Endodermal cell (in vitro differentiated cells): ENCODE measurements at regions not wholly inside any gene's neighbourhood (a gene's known extent, or its start where the extent isn't known, plus 50 kb on each side); places are given as distances from the start of the nearest gene placed in this dataset.

Experiments used
- DNase-seq: peaks from one replicate; pipeline ENCODE4 v3.0.0-alpha.2; 2017
- H3K27ac ChIP-seq: 2 replicates; pipeline ENCODE4 v1.5.1; 2013; ENCODE audit warnings: mild to moderate bottlenecking, low read depth, low read length, moderate library complexity
- H3K27me3 ChIP-seq: 2 replicates; pipeline ENCODE4 v1.6.1; 2013; ENCODE audit warnings: mild to moderate bottlenecking, low read length, moderate library complexity; ENCODE audit not compliant: insufficient read depth, control insufficient read depth, poor library complexity, severe bottlenecking
- H3K36me3 ChIP-seq: 2 replicates; pipeline ENCODE4 v1.7.0; 2013; ENCODE audit warnings: mild to moderate bottlenecking, low read length, moderate library complexity; ENCODE audit not compliant: control insufficient read depth, insufficient read depth
- H3K4me1 ChIP-seq: one replicate; pipeline ENCODE4 v1.7.0; 2013; ENCODE audit warnings: low read length; ENCODE audit not compliant: control insufficient read depth, insufficient read depth
- H3K4me3 ChIP-seq: 2 replicates; pipeline ENCODE4 v1.5.1; 2013; ENCODE audit warnings: mild to moderate bottlenecking, low read length, moderate library complexity
- H3K9ac ChIP-seq: 2 replicates; pipeline ENCODE4 v1.6.1; 2013; ENCODE audit warnings: mild to moderate bottlenecking, low read length, moderate library complexity; ENCODE audit not compliant: poor library complexity, severe bottlenecking; ENCODE audit errors: extremely low read depth
- H3K9me3 ChIP-seq: 2 replicates; pipeline ENCODE4 v1.6.1; 2013; ENCODE audit warnings: mild to moderate bottlenecking, low read length, moderate library complexity; ENCODE audit not compliant: control insufficient read depth
- H3K27ac Mint-ChIP-seq: 2 replicates; pipeline ENCODE4 v1.8.0; 2020; ENCODE audit warnings: mixed read lengths
- H3K27me3 Mint-ChIP-seq: 2 replicates; pipeline ENCODE4 v1.8.0; 2021; ENCODE audit warnings: mild to moderate bottlenecking, mixed read lengths; ENCODE audit not compliant: insufficient read depth
- H3K36me3 Mint-ChIP-seq: 2 replicates; pipeline ENCODE4 v1.8.0; 2020; ENCODE audit warnings: low read depth, mixed read lengths
- H3K4me1 Mint-ChIP-seq: 2 replicates; pipeline ENCODE4 v1.8.0; 2020; ENCODE audit warnings: mixed read lengths
- H3K4me3 Mint-ChIP-seq: 2 replicates; pipeline ENCODE4 v1.8.0; 2020; ENCODE audit warnings: mild to moderate bottlenecking, moderate library complexity, mixed read lengths
- H3K9me3 Mint-ChIP-seq: 2 replicates; pipeline ENCODE4 v1.8.0; 2020; ENCODE audit warnings: mild to moderate bottlenecking, mixed read lengths
- WGBS, 2 experiments: methylation state at CpG; one replicate each; pipeline versions ENCODE4 v1.1.5 to v1.1.7; 2013; ENCODE audit warnings: missing lambda C conversion rate in 2 of 2, mixed read lengths in 1 of 2; ENCODE audit not compliant: insufficient coverage in 1 of 2, insufficient read length in 1 of 2; 5-methylcytosine and 5-hydroxymethylcytosine counted together
- TF ChIP-seq, protein P1 (sequence below): fragments of 200-600 bp; sonication (generic); conservative IDR thresholded peaks from 2 replicates; pipeline ENCODE4 v1.5.0; 2021; ENCODE audit warnings: antibody characterized with exemption, mild to moderate bottlenecking

DNA sequence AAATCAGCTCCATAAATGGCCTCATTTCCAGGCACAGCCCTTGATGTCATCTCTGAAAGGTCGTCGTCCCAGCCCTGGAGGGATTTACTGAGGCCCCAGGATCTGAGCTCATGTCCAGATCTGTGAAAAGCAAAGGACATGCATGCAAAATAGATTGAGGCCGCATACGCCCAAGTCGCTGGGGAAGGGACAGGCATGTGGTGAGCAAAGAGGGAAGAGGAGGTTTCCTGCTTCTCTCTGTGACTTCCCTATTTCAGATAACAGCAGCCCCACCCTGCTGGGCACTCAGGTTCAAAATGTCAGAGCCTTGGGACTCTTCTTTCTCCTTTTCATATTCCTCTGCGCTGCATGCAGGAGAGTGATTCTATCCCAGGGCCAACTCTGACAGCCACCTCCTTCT, 197.2 kb downstream of the ADSS2 start:
- no peaks in the 10 kb centered on the region for H3K9me3 Mint-ChIP-seq
- 91 to 96% methylated on average over 6 of the region's 6 CpGs for WGBS, 2 experiments
- TF ChIP-seq, protein P1, sequence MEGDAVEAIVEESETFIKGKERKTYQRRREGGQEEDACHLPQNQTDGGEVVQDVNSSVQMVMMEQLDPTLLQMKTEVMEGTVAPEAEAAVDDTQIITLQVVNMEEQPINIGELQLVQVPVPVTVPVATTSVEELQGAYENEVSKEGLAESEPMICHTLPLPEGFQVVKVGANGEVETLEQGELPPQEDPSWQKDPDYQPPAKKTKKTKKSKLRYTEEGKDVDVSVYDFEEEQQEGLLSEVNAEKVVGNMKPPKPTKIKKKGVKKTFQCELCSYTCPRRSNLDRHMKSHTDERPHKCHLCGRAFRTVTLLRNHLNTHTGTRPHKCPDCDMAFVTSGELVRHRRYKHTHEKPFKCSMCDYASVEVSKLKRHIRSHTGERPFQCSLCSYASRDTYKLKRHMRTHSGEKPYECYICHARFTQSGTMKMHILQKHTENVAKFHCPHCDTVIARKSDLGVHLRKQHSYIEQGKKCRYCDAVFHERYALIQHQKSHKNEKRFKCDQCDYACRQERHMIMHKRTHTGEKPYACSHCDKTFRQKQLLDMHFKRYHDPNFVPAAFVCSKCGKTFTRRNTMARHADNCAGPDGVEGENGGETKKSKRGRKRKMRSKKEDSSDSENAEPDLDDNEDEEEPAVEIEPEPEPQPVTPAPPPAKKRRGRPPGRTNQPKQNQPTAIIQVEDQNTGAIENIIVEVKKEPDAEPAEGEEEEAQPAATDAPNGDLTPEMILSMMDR: no peak
- Histone ChIP-seq H3K9me3 (no peaks in the 10 kb centered on the region), H3K4me1 (no peaks in the 10 kb centered on the region), H3K27me3 (no peaks in the 10 kb centered on the region), H3K4me3 (no peak overlapping the region), H3K27ac (no peak overlapping the region), H3K36me3 (no peaks in the 10 kb centered on the region), H3K9ac (no peak overlapping the region)
- H3K4me3 Mint-ChIP-seq: no peak overlapping the region
- no peaks in the 10 kb centered on the region for H3K36me3 Mint-ChIP-seq
- peak; percentile 27 for DNase-seq
- no peak overlapping the region for H3K27ac Mint-ChIP-seq
- no peaks in the 10 kb centered on the region for H3K27me3 Mint-ChIP-seq
- H3K4me1 Mint-ChIP-seq: no peaks in the 10 kb centered on the region

DNA sequence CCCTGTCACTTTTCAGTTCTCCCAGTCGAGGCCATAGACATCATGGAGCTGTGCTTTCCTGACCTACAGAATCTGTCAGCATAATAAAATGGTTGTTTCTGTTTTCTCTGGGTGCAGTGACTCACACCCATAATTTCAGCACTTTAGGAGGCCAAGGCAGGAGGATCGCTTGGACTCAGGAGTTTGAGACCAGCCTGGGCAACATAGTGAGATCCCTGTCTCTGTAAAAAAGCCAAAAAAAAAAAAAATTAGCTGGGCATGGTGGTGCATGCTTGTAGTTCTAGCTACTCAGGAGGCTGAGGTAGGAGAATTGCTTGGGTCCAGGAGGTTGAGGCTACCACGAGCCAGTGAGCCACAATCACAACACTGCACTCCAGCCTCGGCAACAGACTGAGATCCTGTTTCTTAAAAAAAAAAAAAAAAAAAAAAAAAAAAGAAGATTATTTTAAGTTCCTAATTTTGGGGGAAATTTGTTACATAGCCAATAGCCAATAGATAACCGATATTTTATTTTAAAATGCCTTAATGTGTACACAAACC, 196.2 kb downstream of the ADSS2 start:
- H3K4me1 Mint-ChIP-seq: no peaks in the 10 kb centered on the region
- H3K36me3 Mint-ChIP-seq: no peaks in the 10 kb centered on the region
- H3K36me3 ChIP-seq: no peaks in the 10 kb centered on the region
- H3K9me3 Mint-ChIP-seq: no peaks in the 10 kb centered on the region
- no peak overlapping the region for H3K27ac Mint-ChIP-seq
- DNase-seq: peak; percentile 10
- H3K27me3 Mint-ChIP-seq: no peaks in the 10 kb centered on the region
- H3K4me3 ChIP-seq: no peak overlapping the region
- H3K27me3 ChIP-seq: no peaks in the 10 kb centered on the region
- TF ChIP-seq, protein P1: no peak
- H3K9ac ChIP-seq: no peak overlapping the region
- no peak overlapping the region for H3K4me3 Mint-ChIP-seq
- 90 to 93% methylated on average over 2 to 4 of the region's 5 CpGs for WGBS, 2 experiments
- no peaks in the 10 kb centered on the region for H3K4me1 ChIP-seq
- H3K27ac ChIP-seq: no peak overlapping the region
- H3K9me3 ChIP-seq: no peaks in the 10 kb centered on the region

DNA sequence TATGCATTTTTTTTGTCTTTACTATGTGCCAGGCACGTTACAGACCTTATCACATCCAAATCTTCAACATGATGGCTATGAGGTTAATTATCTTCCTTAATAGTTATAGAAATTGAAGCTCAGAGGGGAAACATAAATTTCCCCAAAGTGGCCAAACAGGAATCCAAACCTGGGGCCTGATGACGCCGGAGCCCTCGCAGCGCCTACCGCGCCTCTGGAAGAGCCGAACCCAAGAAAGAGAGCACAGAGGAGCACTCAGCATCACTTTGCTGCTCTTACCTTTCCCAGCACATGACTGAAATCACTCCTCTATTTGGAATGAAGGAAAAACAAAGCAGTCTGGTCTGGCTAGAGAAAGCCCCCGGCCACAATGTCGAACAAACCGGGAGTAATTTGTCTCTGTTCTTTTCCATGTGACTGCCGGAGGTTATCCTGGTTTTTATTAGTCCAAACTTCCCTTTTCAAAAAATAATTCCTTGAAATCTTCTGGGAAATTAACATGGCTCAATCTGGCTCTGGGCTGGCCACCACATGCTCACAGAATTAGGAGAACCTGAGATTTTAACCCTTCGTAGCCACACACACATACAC, 195.5 kb downstream of the ADSS2 start:
- Histone ChIP-seq H3K36me3 (no peaks in the 10 kb centered on the region), H3K9me3 (no peaks in the 10 kb centered on the region), H3K4me1 (no peaks in the 10 kb centered on the region), H3K27ac (no peak overlapping the region), H3K27me3 (no peaks in the 10 kb centered on the region), H3K9ac (no peak overlapping the region), H3K4me3 (no peak overlapping the region)
- no peaks in the 10 kb centered on the region for H3K9me3 Mint-ChIP-seq
- TF ChIP-seq, protein P1: no peak
- 90 to 94% methylated on average over 12 to 13 of the region's 13 CpGs for WGBS, 2 experiments
- H3K4me1 Mint-ChIP-seq: no peaks in the 10 kb centered on the region
- peak; percentile 32 for DNase-seq
- H3K36me3 Mint-ChIP-seq: no peaks in the 10 kb centered on the region
- H3K4me3 Mint-ChIP-seq: no peak overlapping the region
- H3K27me3 Mint-ChIP-seq: no peaks in the 10 kb centered on the region
- H3K27ac Mint-ChIP-seq: no peak overlapping the region
